ENCODE measurements at regions not wholly inside any gene's neighbourhood (a gene's known extent, or its start where the extent isn't known, plus 50 kb on each side); places are given as distances from the start of the nearest gene placed in this dataset.

DNA sequence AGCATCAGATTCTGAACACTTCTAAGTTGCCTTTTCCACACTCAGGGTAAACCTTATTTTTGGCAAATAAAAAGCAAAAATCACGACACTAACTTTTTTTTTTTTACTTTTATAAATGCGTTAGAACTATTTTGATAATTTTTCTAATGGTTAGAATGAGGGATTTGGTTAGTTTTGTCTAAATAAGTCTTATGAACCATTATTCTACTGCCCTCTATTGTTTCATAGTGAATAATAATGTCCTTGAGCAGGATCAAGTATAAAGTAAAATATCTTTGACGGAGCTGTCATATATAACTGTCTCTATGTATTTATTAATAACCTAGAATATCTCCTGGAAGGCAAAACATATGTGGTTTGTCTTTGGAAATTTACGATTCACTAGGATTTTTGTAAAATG lies 631.8 kb downstream of the GABRG2 start (continued):
- TF ChIP-seq RORB (CRISPR knock-in tag; IDR thresholded peaks at IDR 0.05), result no peak

DNA sequence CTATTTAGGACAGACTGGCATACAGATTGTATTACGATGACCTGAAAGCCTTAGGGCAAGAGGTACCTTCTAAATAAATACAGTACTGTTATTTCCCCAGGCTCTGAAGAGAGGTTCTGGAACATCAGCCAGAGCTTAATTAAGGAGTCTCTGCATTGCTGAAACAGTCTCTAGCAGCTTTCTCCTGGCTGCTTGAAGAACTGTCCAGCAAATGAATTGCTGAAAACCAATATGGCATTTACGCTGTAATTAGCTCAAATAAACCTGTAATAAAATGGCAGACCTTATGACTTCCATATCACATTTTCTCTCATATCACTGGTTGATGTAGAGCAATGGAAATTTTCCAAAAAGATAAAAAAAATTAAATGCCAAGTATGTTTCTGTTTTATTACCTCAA lies 636.3 kb downstream of the GABRG2 start:
- TF ChIP-seq GABPB1 (CRISPR knock-in tag; IDR thresholded peaks at IDR 0.05) (no peak), FOXP1 (CRISPR knock-in tag; IDR thresholded peaks at IDR 0.05; ENCODE audit: borderline replicate concordance) (no peak), ZNF138 (CRISPR knock-in tag; conservative IDR thresholded peaks at IDR 0.05) (no peak), TEAD4 (CRISPR knock-in tag; IDR thresholded peaks at IDR 0.05) (no peak), MXD4 (CRISPR knock-in tag; IDR thresholded peaks at IDR 0.05; ENCODE audit: borderline replicate concordance) (no peak), ZNF263 (CRISPR knock-in tag; IDR thresholded peaks at IDR 0.05; ENCODE audit: low read depth) (no peak), ZBTB21 (CRISPR knock-in tag; IDR thresholded peaks at IDR 0.05; ENCODE audit: borderline replicate concordance) (no peak), RELA (CRISPR knock-in tag; IDR thresholded peaks at IDR 0.05; ENCODE audit: borderline replicate concordance) (no peak), FOXJ3 (CRISPR knock-in tag; IDR thresholded peaks at IDR 0.05; ENCODE audit: borderline replicate concordance) (no peak), ZNF121 (CRISPR knock-in tag; IDR thresholded peaks at IDR 0.05) (no peak), RORB (CRISPR knock-in tag; IDR thresholded peaks at IDR 0.05) (no peak)
- TF ChIP-seq, protein P1, sequence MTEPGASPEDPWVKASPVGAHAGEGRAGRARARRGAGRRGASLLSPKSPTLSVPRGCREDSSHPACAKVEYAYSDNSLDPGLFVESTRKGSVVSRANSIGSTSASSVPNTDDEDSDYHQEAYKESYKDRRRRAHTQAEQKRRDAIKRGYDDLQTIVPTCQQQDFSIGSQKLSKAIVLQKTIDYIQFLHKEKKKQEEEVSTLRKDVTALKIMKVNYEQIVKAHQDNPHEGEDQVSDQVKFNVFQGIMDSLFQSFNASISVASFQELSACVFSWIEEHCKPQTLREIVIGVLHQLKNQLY (CRISPR knock-in tag; IDR thresholded peaks at IDR 0.05), result no peak
- TF ChIP-seq, protein P2, sequence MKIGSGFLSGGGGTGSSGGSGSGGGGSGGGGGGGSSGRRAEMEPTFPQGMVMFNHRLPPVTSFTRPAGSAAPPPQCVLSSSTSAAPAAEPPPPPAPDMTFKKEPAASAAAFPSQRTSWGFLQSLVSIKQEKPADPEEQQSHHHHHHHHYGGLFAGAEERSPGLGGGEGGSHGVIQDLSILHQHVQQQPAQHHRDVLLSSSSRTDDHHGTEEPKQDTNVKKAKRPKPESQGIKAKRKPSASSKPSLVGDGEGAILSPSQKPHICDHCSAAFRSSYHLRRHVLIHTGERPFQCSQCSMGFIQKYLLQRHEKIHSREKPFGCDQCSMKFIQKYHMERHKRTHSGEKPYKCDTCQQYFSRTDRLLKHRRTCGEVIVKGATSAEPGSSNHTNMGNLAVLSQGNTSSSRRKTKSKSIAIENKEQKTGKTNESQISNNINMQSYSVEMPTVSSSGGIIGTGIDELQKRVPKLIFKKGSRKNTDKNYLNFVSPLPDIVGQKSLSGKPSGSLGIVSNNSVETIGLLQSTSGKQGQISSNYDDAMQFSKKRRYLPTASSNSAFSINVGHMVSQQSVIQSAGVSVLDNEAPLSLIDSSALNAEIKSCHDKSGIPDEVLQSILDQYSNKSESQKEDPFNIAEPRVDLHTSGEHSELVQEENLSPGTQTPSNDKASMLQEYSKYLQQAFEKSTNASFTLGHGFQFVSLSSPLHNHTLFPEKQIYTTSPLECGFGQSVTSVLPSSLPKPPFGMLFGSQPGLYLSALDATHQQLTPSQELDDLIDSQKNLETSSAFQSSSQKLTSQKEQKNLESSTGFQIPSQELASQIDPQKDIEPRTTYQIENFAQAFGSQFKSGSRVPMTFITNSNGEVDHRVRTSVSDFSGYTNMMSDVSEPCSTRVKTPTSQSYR (CRISPR knock-in tag; IDR thresholded peaks at IDR 0.05), result no peak
- TF ChIP-seq, protein P3, sequence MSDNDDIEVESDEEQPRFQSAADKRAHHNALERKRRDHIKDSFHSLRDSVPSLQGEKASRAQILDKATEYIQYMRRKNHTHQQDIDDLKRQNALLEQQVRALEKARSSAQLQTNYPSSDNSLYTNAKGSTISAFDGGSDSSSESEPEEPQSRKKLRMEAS (CRISPR knock-in tag; IDR thresholded peaks at IDR 0.05), result no peak
- TF ChIP-seq, protein P4, sequence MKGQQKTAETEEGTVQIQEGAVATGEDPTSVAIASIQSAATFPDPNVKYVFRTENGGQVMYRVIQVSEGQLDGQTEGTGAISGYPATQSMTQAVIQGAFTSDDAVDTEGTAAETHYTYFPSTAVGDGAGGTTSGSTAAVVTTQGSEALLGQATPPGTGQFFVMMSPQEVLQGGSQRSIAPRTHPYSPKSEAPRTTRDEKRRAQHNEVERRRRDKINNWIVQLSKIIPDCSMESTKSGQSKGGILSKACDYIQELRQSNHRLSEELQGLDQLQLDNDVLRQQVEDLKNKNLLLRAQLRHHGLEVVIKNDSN (CRISPR knock-in tag; IDR thresholded peaks at IDR 0.05), result no peak
- TF ChIP-seq, protein P5, sequence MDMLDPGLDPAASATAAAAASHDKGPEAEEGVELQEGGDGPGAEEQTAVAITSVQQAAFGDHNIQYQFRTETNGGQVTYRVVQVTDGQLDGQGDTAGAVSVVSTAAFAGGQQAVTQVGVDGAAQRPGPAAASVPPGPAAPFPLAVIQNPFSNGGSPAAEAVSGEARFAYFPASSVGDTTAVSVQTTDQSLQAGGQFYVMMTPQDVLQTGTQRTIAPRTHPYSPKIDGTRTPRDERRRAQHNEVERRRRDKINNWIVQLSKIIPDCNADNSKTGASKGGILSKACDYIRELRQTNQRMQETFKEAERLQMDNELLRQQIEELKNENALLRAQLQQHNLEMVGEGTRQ (CRISPR knock-in tag; IDR thresholded peaks at IDR 0.05), result no peak
- TF ChIP-seq, protein P6, sequence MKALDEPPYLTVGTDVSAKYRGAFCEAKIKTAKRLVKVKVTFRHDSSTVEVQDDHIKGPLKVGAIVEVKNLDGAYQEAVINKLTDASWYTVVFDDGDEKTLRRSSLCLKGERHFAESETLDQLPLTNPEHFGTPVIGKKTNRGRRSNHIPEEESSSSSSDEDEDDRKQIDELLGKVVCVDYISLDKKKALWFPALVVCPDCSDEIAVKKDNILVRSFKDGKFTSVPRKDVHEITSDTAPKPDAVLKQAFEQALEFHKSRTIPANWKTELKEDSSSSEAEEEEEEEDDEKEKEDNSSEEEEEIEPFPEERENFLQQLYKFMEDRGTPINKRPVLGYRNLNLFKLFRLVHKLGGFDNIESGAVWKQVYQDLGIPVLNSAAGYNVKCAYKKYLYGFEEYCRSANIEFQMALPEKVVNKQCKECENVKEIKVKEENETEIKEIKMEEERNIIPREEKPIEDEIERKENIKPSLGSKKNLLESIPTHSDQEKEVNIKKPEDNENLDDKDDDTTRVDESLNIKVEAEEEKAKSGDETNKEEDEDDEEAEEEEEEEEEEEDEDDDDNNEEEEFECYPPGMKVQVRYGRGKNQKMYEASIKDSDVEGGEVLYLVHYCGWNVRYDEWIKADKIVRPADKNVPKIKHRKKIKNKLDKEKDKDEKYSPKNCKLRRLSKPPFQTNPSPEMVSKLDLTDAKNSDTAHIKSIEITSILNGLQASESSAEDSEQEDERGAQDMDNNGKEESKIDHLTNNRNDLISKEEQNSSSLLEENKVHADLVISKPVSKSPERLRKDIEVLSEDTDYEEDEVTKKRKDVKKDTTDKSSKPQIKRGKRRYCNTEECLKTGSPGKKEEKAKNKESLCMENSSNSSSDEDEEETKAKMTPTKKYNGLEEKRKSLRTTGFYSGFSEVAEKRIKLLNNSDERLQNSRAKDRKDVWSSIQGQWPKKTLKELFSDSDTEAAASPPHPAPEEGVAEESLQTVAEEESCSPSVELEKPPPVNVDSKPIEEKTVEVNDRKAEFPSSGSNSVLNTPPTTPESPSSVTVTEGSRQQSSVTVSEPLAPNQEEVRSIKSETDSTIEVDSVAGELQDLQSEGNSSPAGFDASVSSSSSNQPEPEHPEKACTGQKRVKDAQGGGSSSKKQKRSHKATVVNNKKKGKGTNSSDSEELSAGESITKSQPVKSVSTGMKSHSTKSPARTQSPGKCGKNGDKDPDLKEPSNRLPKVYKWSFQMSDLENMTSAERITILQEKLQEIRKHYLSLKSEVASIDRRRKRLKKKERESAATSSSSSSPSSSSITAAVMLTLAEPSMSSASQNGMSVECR (CRISPR knock-in tag; IDR thresholded peaks at IDR 0.05; ENCODE audit: borderline replicate concordance), result no peak
- TF ChIP-seq, protein P7, sequence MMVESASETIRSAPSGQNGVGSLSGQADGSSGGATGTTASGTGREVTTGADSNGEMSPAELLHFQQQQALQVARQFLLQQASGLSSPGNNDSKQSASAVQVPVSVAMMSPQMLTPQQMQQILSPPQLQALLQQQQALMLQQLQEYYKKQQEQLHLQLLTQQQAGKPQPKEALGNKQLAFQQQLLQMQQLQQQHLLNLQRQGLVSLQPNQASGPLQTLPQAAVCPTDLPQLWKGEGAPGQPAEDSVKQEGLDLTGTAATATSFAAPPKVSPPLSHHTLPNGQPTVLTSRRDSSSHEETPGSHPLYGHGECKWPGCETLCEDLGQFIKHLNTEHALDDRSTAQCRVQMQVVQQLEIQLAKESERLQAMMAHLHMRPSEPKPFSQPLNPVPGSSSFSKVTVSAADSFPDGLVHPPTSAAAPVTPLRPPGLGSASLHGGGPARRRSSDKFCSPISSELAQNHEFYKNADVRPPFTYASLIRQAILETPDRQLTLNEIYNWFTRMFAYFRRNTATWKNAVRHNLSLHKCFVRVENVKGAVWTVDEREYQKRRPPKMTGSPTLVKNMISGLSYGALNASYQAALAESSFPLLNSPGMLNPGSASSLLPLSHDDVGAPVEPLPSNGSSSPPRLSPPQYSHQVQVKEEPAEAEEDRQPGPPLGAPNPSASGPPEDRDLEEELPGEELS (CRISPR knock-in tag; IDR thresholded peaks at IDR 0.05), result no peak
- TF ChIP-seq, protein P8, sequence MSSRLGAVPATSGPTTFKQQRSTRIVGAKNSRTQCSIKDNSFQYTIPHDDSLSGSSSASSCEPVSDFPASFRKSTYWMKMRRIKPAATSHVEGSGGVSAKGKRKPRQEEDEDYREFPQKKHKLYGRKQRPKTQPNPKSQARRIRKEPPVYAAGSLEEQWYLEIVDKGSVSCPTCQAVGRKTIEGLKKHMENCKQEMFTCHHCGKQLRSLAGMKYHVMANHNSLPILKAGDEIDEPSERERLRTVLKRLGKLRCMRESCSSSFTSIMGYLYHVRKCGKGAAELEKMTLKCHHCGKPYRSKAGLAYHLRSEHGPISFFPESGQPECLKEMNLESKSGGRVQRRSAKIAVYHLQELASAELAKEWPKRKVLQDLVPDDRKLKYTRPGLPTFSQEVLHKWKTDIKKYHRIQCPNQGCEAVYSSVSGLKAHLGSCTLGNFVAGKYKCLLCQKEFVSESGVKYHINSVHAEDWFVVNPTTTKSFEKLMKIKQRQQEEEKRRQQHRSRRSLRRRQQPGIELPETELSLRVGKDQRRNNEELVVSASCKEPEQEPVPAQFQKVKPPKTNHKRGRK (CRISPR knock-in tag; IDR thresholded peaks at IDR 0.05; ENCODE audit: borderline replicate concordance), result no peak
- DNase-seq (ENCODE audit: low spot score), result no peak

More for the DNA sequence above, 636.3 kb downstream of the GABRG2 start:
- peaks cover 4% of the 10 kb centered on the region; the same call in 1 of the 2 replicates for H3K9me3 Mint-ChIP-seq
- H3K4me3 Mint-ChIP-seq, result no peak overlapping the region
- ChIA-PET POLR2A (no interaction called here), CTCF (no interaction called here)
- no peak for ATAC-seq
- no peaks in the 10 kb centered on the region for H3K27me3 Mint-ChIP-seq (ENCODE audit: low read depth)
- no peak overlapping the region for H3K27ac Mint-ChIP-seq
- H3K4me1 Mint-ChIP-seq, result no peaks in the 10 kb centered on the region
- H3K36me3 Mint-ChIP-seq, result no peaks in the 10 kb centered on the region

Measured in WTC11 (cell line).